Endothelial cell of umbilical vein (primary cell): ENCODE measurements at regions not wholly inside any gene's neighbourhood (a gene's known extent, or its start where the extent isn't known, plus 50 kb on each side); places are given as distances from the start of the nearest gene placed in this dataset.

ENCODE experiments used
- CTCF ChIP-seq, 2 donors: IDR thresholded peaks; 1 replicate in 1 of 2; 2 replicates in 1 of 2; pipeline ENCODE4 v1.5.1; 2011; ENCODE audit warnings: low read length in 2 of 2, mild to moderate bottlenecking in 2 of 2, moderate library complexity in 2 of 2, control low read depth in 1 of 2, inconsistent platforms in 1 of 2, low read depth in 1 of 2; ENCODE audit not compliant: insufficient read depth in 1 of 2; ENCODE audit errors: extremely low read depth in 1 of 2
- JUN ChIP-seq: IDR thresholded peaks from 2 replicates; pipeline ENCODE4 v1.6.1; 2011; ENCODE audit warnings: borderline replicate concordance, low read depth; ENCODE audit not compliant: insufficient read length, insufficient read depth
- MYC ChIP-seq: IDR thresholded peaks from one replicate; pipeline ENCODE4 v1.6.1; 2011; ENCODE audit warnings: mild to moderate bottlenecking, low read depth, low read length
- POLR2AphosphoS5 ChIP-seq: IDR thresholded peaks from 2 replicates; pipeline ENCODE4 v1.6.1; 2012; ENCODE audit warnings: low read depth, mild to moderate bottlenecking, control low read depth, low read length, moderate library complexity; ENCODE audit not compliant: insufficient read depth

- TF ChIP-seq CTCF (IDR thresholded peaks at IDR 0.05; ENCODE audit: extremely low read depth in 1 of 2, insufficient read depth in 1 of 2, low read depth in 1 of 2, low read length in 2 of 2) (no peak), POLR2AphosphoS5 (no peak), MYC (no peak), JUN (no peak)
These were observed 87.3 kb upstream of the IRX5 start for GRCh38 chr16:54843424-54843750.
